GM06990 (cell line): ENCODE measurements at regions not wholly inside any gene's neighbourhood (a gene's known extent, or its start where the extent isn't known, plus 50 kb on each side); places are given as distances from the start of the nearest gene placed in this dataset.

Experiments
- DNase-seq: peaks from one replicate; pipeline ENCODE4 v3.0.0-alpha.2; 2011; ENCODE audit not compliant: insufficient read length; ENCODE audit errors: extremely low read depth
- H3K27me3 ChIP-seq: replicated peaks from 2 replicates; pipeline ENCODE4 v1.6.0; 2011; ENCODE audit warnings: low read length; ENCODE audit not compliant: control insufficient read depth, insufficient read depth
- H3K36me3 ChIP-seq: 2 replicates; pipeline ENCODE4 v1.5.1; 2011; ENCODE audit warnings: low read length; ENCODE audit not compliant: control insufficient read depth, insufficient read depth
- H3K4me3 ChIP-seq: replicated peaks from 2 replicates; pipeline ENCODE4 v1.5.1; 2011; ENCODE audit warnings: low read depth, mild to moderate bottlenecking, control low read depth, low read length
- CTCF ChIP-seq: IDR thresholded peaks from 2 replicates; pipeline ENCODE4 v1.5.1; 2011; ENCODE audit warnings: low read length, control low read depth, mild to moderate bottlenecking, inconsistent platforms; ENCODE audit not compliant: insufficient read depth, poor library complexity, severe bottlenecking

GRCh38 chr9:96038271-96038670 is 162.8 kb downstream of the ERCC6L2 start:
- no peak for DNase-seq
- H3K27me3 ChIP-seq: no peaks in the 10 kb centered on the region; the same call in 1 of the 2 replicates
- H3K4me3 ChIP-seq: no peak overlapping the region
- TF ChIP-seq CTCF: no peak
- no peaks in the 10 kb centered on the region for H3K36me3 ChIP-seq

GRCh38 chr9:96034553-96035122 is 159.1 kb downstream of the ERCC6L2 start:
- TF ChIP-seq CTCF: no peak
- H3K27me3 ChIP-seq: no peaks in the 10 kb centered on the region; the same call in 1 of the 2 replicates
- DNase-seq: no peak
- no peaks in the 10 kb centered on the region for H3K36me3 ChIP-seq
- H3K4me3 ChIP-seq: no peak overlapping the region

- no peaks in the 10 kb centered on the region; the same call in 1 of the 2 replicates for H3K27me3 ChIP-seq
- TF ChIP-seq CTCF: no peak
- DNase-seq: no peak
- no peaks in the 10 kb centered on the region for H3K36me3 ChIP-seq
- H3K4me3 ChIP-seq: no peak overlapping the region
These were observed 158.4 kb downstream of the ERCC6L2 start for GRCh38 chr9:96033896-96034295.

GRCh38 chr9:96031916-96032534 is 156.5 kb downstream of the ERCC6L2 start:
- Histone ChIP-seq H3K4me3 (no peak overlapping the region), H3K36me3 (no peaks in the 10 kb centered on the region), H3K27me3 (no peaks in the 10 kb centered on the region; the same call in 1 of the 2 replicates)
- TF ChIP-seq CTCF: no peak
- no peak for DNase-seq

- H3K27me3 ChIP-seq: no peaks in the 10 kb centered on the region; the same call in 1 of the 2 replicates
- TF ChIP-seq CTCF: no peak
- no peak for DNase-seq
- no peaks in the 10 kb centered on the region for H3K36me3 ChIP-seq
- H3K4me3 ChIP-seq: no peak overlapping the region
These were observed 155.9 kb downstream of the ERCC6L2 start for GRCh38 chr9:96031366-96031824.
